HepG2 (cell line): ENCODE measurements at regions not wholly inside any gene's neighbourhood (a gene's known extent, or its start where the extent isn't known, plus 50 kb on each side); places are given as distances from the start of the nearest gene placed in this dataset.

Source experiments
- ATAC-seq: fragments of 200-7000 bp; cut with Tn5 transposase; 3 replicates; pipeline ENCODE4 v1.9.1; 2020; ENCODE audit warnings: mild to moderate bottlenecking, moderate library complexity
- BruUV-seq: library from RNA; stranded (reverse); fragments of 400-500 nt; replicated peaks from 2 replicates; lab custom pipeline; 2021; lab: Mats Ljungman, UMichigan
- CTCF ChIA-PET: fragments of 300-600 bp; formaldehyde crosslinking; extraction: SDS; loops from one replicate; lab custom pipeline; 2021; ENCODE audit warnings: low total read pairs, inconsistent platforms, low intra/inter-chr PET ratio; lab: Yijun Ruan, JAX
- POLR2A ChIA-PET: fragments of 350-600 bp; sonication (Branson Sonifier 250); formaldehyde crosslinking; loops from one replicate; lab custom pipeline; 2020; ENCODE audit warnings: antibody characterized with exemption, inconsistent platforms; lab: Yijun Ruan, JAX
- DNase-seq: peaks from one replicate; pipeline ENCODE4 v3.0.0-alpha.2; 2015; ENCODE audit warnings: low spot score
- FAIRE-seq: peaks from 3 replicates; lab custom pipeline; 2011; peaks lifted over from hg19 to GRCh38; lab: Jason Lieb, UNC
- H2AFZ ChIP-seq: one replicate; pipeline ENCODE4 v1.6.1; 2011; ENCODE audit warnings: low read length, inconsistent platforms
- H3K27ac ChIP-seq: fragments of 300-600 bp; 3 replicates; pipeline ENCODE4 v1.8.0; 2011; ENCODE audit warnings: mixed run types, mild to moderate bottlenecking, mixed read lengths, low read length, inconsistent platforms; ENCODE audit not compliant: insufficient read depth; ENCODE audit errors: extremely low read length
- H3K27me3 ChIP-seq, 2 experiments: fragments of 200-600 bp in 1 of 2; 2 replicates in 1 of 2; 3 replicates in 1 of 2; pipeline versions ENCODE4 v1.6.0 to v1.8.0; 2011; ENCODE audit warnings: low read length in 2 of 2, mild to moderate bottlenecking in 2 of 2, moderate library complexity in 2 of 2, inconsistent platforms in 1 of 2; ENCODE audit not compliant: insufficient read depth in 2 of 2, control insufficient read depth in 1 of 2
- H3K36me3 ChIP-seq, 2 experiments: fragments of 200-600 bp in 1 of 2; replicated peaks in 1 of 2; 2 replicates in 1 of 2; 3 replicates in 1 of 2; pipeline versions ENCODE4 v1.5.1 to v1.8.0; 2011; ENCODE audit warnings: low read length in 2 of 2, inconsistent platforms in 1 of 2; ENCODE audit not compliant: insufficient read depth in 2 of 2, control insufficient read depth in 1 of 2
- H3K4me1 ChIP-seq: 2 replicates; pipeline ENCODE4 v1.5.1; 2012; ENCODE audit warnings: low read length, inconsistent platforms; ENCODE audit not compliant: insufficient read depth
- H3K4me2 ChIP-seq: 2 replicates; pipeline ENCODE4 v1.6.0; 2011; ENCODE audit warnings: low read depth, low read length, inconsistent platforms
- H3K4me3 ChIP-seq, 3 experiments: fragments of 200-600 bp in 1 of 3; sonication (generic), shearing (Covaris generic) in 1 of 3; replicated peaks in 1 of 3; 2 replicates each; pipeline ENCODE4 v1.5.1; 2011 to 2016; ENCODE audit warnings: low read length in 3 of 3, inconsistent platforms in 2 of 3, low read depth in 2 of 3, mild to moderate bottlenecking in 2 of 3, control low read depth in 1 of 3, mixed read lengths in 1 of 3; ENCODE audit not compliant: insufficient read depth in 1 of 3
- H3K79me2 ChIP-seq: one replicate; pipeline ENCODE4 v1.6.1; 2011; ENCODE audit warnings: low read length, inconsistent platforms; ENCODE audit not compliant: insufficient read depth
- H3K9ac ChIP-seq: 2 replicates; pipeline ENCODE4 v1.6.0; 2011; ENCODE audit warnings: mild to moderate bottlenecking, low read depth, low read length, inconsistent platforms; ENCODE audit not compliant: insufficient read depth
- H3K9me3 ChIP-seq: 2 replicates; pipeline ENCODE4 v1.5.1; 2012; ENCODE audit warnings: mild to moderate bottlenecking, low read length
- H4K20me1 ChIP-seq: 2 replicates; pipeline ENCODE4 v1.6.0; 2011; ENCODE audit warnings: inconsistent platforms, mild to moderate bottlenecking, low read length, moderate library complexity; ENCODE audit not compliant: insufficient read depth
- ARNT ChIP-seq: fragments of 450-650 bp; IDR thresholded peaks from 2 replicates; pipeline ENCODE4 v1.6.1; 2017
- ASH2L ChIP-seq: fragments of 300-600, 200-600 bp; sonication (generic); IDR thresholded peaks from 2 replicates; pipeline ENCODE4 v1.7.0; 2017; ENCODE audit warnings: low read depth, mild to moderate bottlenecking, moderate library complexity, mixed read lengths, low read length; ENCODE audit not compliant: insufficient read length
- FIP1L1 ChIP-seq: fragments of 200-400 bp; formaldehyde crosslinking; IDR thresholded peaks from 2 replicates; pipeline ENCODE4 v1.6.1; 2018; ENCODE audit warnings: low read depth, mild to moderate bottlenecking, low read length, moderate library complexity, borderline replicate concordance; ENCODE audit not compliant: insufficient read depth
- KDM5B ChIP-seq: sonication (generic); formaldehyde crosslinking; IDR thresholded peaks from 2 replicates; pipeline ENCODE4 v1.4.0; 2020; ENCODE audit warnings: missing genetic modification reagents, mild to moderate bottlenecking, borderline replicate concordance
- MED1 ChIP-seq: sonication (generic); formaldehyde crosslinking; IDR thresholded peaks from 2 replicates; pipeline ENCODE4 v1.4.0; 2020; ENCODE audit warnings: missing genetic modification reagents
- MXD4 ChIP-seq: IDR thresholded peaks from 2 replicates; pipeline ENCODE4 v1.6.1; 2016; ENCODE audit warnings: mild to moderate bottlenecking, missing biosample characterization, missing genetic modification reagents
- PAF1 ChIP-seq: IDR thresholded peaks from 2 replicates; pipeline ENCODE4 v1.6.1; 2016; ENCODE audit warnings: missing genetic modification reagents, missing compliant biosample characterization
- PAWR ChIP-seq: sonication (generic); formaldehyde crosslinking; IDR thresholded peaks from 2 replicates; pipeline ENCODE4 v1.4.0; 2020; ENCODE audit warnings: missing genetic modification reagents, mild to moderate bottlenecking, borderline replicate concordance
- POLR2G ChIP-seq: fragments of 200-400 bp; formaldehyde crosslinking; IDR thresholded peaks from 2 replicates; pipeline ENCODE4 v1.6.1; 2018; ENCODE audit warnings: mild to moderate bottlenecking, low read depth, low read length, moderate library complexity
- SIX4 ChIP-seq: sonication (generic); formaldehyde crosslinking; IDR thresholded peaks from 2 replicates; pipeline ENCODE4 v1.4.0; 2020; ENCODE audit warnings: missing genetic modification reagents
- ZNF232 ChIP-seq: sonication (generic); formaldehyde crosslinking; IDR thresholded peaks from 2 replicates; pipeline ENCODE4 v1.4.0; 2020; ENCODE audit warnings: missing genetic modification reagents, borderline replicate concordance
- ZNF333 ChIP-seq: sonication (generic); formaldehyde crosslinking; IDR thresholded peaks from 2 replicates; pipeline ENCODE4 v1.4.0; 2020; ENCODE audit warnings: mild to moderate bottlenecking, missing genetic modification reagents, borderline replicate concordance
- ZNF451 ChIP-seq: sonication (generic); formaldehyde crosslinking; IDR thresholded peaks from 2 replicates; pipeline ENCODE4 v1.5.0; 2020; ENCODE audit warnings: mild to moderate bottlenecking, missing genetic modification reagents
- ZNF460 ChIP-seq: sonication (generic); formaldehyde crosslinking; IDR thresholded peaks from 2 replicates; pipeline ENCODE4 v1.5.1; 2020; ENCODE audit warnings: missing genetic modification reagents, mild to moderate bottlenecking, borderline replicate concordance
- ZNF562 ChIP-seq: sonication (generic); formaldehyde crosslinking; IDR thresholded peaks from 2 replicates; pipeline ENCODE4 v1.8.0; 2022; ENCODE audit warnings: missing genetic modification reagents, borderline replicate concordance
- ZNF629 ChIP-seq: sonication (generic); formaldehyde crosslinking; conservative IDR thresholded peaks from 2 replicates; pipeline ENCODE4 v1.5.0; 2020; ENCODE audit warnings: missing genetic modification reagents
- ZNF672 ChIP-seq: sonication (generic); formaldehyde crosslinking; IDR thresholded peaks from 2 replicates; pipeline ENCODE4 v1.8.1; 2022; ENCODE audit warnings: missing genetic modification reagents
- ZNF772 ChIP-seq: sonication (generic); formaldehyde crosslinking; IDR thresholded peaks from 2 replicates; pipeline ENCODE4 v1.5.0; 2020; ENCODE audit warnings: mild to moderate bottlenecking, missing genetic modification reagents
- ZSCAN22 ChIP-seq: sonication (generic); formaldehyde crosslinking; IDR thresholded peaks from 2 replicates; pipeline ENCODE4 v1.4.0; 2020; ENCODE audit warnings: mild to moderate bottlenecking, missing genetic modification reagents
- ZZZ3 ChIP-seq: sonication (generic); formaldehyde crosslinking; IDR thresholded peaks from 2 replicates; pipeline ENCODE4 v1.4.0; 2020; ENCODE audit warnings: missing genetic modification reagents, mild to moderate bottlenecking, borderline replicate concordance
- WGBS: methylation state at CpG from one replicate; pipeline ENCODE4 v1.1.6; 2017; ENCODE audit warnings: low lambda C conversion rate; 5-methylcytosine and 5-hydroxymethylcytosine counted together
- in situ Hi-C: cut with HindIII; loops from 2 replicates; pipeline ENCODE4 v1.10.0; 2017; ENCODE audit warnings: low pct_unique_long_range_greater_than_20kb; ENCODE audit not compliant: extremely low pct_ligation_motif_present
- intact Hi-C: fragments of 100-400 bp; cut with micrococcal nuclease; formaldehyde crosslinking; loops from one replicate; pipeline ENCODE4 v1.10.0; 2022; ENCODE audit not compliant: unreplicated experiment
- TF ChIP-seq, protein P1 (sequence below): sonication (generic); formaldehyde crosslinking; IDR thresholded peaks from 2 replicates; pipeline ENCODE4 v1.4.0; 2020; ENCODE audit warnings: missing genetic modification reagents
- TF ChIP-seq, protein P2 (sequence below): sonication (generic); formaldehyde crosslinking; IDR thresholded peaks from 2 replicates; pipeline ENCODE4 v1.4.0; 2020; ENCODE audit warnings: missing genetic modification reagents

DNA sequence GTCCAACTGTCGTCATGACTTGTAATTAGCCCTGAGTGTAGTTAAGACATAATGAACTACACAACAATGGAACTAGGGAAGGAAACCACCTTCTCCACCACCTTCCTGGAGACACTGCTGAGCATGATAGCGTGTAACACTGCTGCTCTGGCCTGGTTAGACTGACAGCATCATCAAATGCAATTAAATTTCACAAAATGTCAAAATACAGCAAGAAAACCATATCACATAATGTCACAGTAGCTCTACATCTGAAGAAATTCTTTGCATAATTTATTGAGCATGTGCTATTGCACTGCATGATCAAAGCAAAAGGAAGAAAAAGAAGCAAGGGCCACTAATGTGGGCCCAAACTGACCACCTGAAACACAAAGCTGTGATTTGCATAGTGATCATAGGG, 321.8 kb upstream of the TMTC1 start:
- H3K4me3 ChIP-seq = no peak overlapping the region
- no peak for DNase-seq
- in situ Hi-C loops = no loop called here
- no peaks in the 10 kb centered on the region for H3K9me3 ChIP-seq
- H4K20me1 ChIP-seq = no peaks in the 10 kb centered on the region
- no peaks in the 10 kb centered on the region for H3K36me3 ChIP-seq
- FAIRE-seq = no peak
- TF ChIP-seq ZSCAN22 (CRISPR knock-in tag) (no peak), PAF1 (CRISPR knock-in tag) (no peak), ZNF672 (CRISPR knock-in tag) (no peak), MED1 (no peak), ZNF451 (CRISPR knock-in tag) (no peak), ZNF232 (CRISPR knock-in tag) (no peak), POLR2G (no peak)
- TF ChIP-seq, protein P1, sequence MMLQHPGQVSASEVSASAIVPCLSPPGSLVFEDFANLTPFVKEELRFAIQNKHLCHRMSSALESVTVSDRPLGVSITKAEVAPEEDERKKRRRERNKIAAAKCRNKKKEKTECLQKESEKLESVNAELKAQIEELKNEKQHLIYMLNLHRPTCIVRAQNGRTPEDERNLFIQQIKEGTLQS (CRISPR knock-in tag) = no peak
- TF ChIP-seq, protein P2, sequence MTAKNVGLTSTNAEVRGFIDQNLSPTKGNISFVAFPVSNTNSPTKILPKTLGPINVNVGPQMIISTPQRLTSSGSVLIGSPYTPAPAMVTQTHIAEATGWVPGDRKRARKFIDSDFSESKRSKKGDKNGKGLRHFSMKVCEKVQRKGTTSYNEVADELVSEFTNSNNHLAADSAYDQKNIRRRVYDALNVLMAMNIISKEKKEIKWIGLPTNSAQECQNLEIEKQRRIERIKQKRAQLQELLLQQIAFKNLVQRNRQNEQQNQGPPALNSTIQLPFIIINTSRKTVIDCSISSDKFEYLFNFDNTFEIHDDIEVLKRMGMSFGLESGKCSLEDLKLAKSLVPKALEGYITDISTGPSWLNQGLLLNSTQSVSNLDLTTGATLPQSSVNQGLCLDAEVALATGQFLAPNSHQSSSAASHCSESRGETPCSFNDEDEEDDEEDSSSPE (CRISPR knock-in tag) = no peak
- H3K27me3 ChIP-seq = no peaks in the 10 kb centered on the region; a peak in 1 of 5 replicates
- no peaks in the 10 kb centered on the region for H3K4me1 ChIP-seq
- ChIA-PET POLR2A (no interaction called here), CTCF (no interaction called here)
- H3K9ac ChIP-seq = no peak overlapping the region
- no peak overlapping the region for H3K27ac ChIP-seq
- no peak for ATAC-seq
- H3K79me2 ChIP-seq = no peaks in the 10 kb centered on the region
- BruUV-seq = no TSS peak
- WGBS = 4% methylated on average over 2 of the region's 2 CpGs
- H3K4me2 ChIP-seq = no peak overlapping the region
- intact Hi-C loops = no loop called here
- H2AFZ ChIP-seq = no peak overlapping the region

DNA sequence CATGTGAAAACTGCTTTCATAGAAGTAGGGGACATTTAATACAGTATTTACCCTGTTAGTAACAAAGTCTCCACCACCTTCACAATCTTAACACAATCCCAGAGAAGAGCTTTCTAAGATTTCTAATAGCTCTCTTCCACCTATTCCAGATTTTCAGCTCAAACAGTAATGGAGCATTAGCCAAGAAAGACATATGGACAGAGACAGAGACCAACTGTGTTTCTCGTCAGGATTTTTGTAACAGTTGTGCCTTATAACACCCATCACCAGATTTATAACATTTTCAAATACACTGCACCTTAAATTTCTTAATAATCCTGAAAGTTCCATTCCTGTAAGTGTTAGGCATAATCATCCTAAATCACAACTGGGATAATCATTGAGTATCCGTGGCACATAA, 321.2 kb upstream of the TMTC1 start:
- Histone ChIP-seq H3K4me2 (no peak overlapping the region), H3K4me3 (no peak overlapping the region), H3K9ac (no peak overlapping the region), H3K36me3 (no peaks in the 10 kb centered on the region), H3K27ac (no peak overlapping the region), H3K27me3 (no peaks in the 10 kb centered on the region)
- FAIRE-seq (no peak), ATAC-seq (no peak)
- intact Hi-C loops = no loop called here
- no TSS peak for BruUV-seq
- POLR2A ChIA-PET = no interaction called here
- TF ChIP-seq ZNF562 (CRISPR knock-in tag) (no peak), ZNF772 (no peak), ARNT (no peak), KDM5B (CRISPR knock-in tag) (no peak), PAWR (CRISPR knock-in tag) (no peak), SIX4 (CRISPR knock-in tag) (no peak), MXD4 (CRISPR knock-in tag) (no peak), ZZZ3 (CRISPR knock-in tag) (no peak), FIP1L1 (no peak), ASH2L (no peak), ZNF333 (CRISPR knock-in tag) (no peak), ZNF460 (no peak), ZNF629 (CRISPR knock-in tag) (no peak)
- TF ChIP-seq, all 625 proteins: peak for 0
- no peaks in the 10 kb centered on the region for H3K4me1 ChIP-seq
- no peak overlapping the region for H2AFZ ChIP-seq
- DNase-seq = no peak
- in situ Hi-C loops = no loop called here
- 0% methylated on average over 2 of the region's 2 CpGs for WGBS
- CTCF ChIA-PET = no interaction called here
- H4K20me1 ChIP-seq = no peaks in the 10 kb centered on the region
- no peaks in the 10 kb centered on the region for H3K79me2 ChIP-seq
- no peaks in the 10 kb centered on the region for H3K9me3 ChIP-seq
